ENCODE measurements at regions not wholly inside any gene's neighbourhood (a gene's known extent, or its start where the extent isn't known, plus 50 kb on each side); places are given as distances from the start of the nearest gene placed in this dataset.

DNA sequence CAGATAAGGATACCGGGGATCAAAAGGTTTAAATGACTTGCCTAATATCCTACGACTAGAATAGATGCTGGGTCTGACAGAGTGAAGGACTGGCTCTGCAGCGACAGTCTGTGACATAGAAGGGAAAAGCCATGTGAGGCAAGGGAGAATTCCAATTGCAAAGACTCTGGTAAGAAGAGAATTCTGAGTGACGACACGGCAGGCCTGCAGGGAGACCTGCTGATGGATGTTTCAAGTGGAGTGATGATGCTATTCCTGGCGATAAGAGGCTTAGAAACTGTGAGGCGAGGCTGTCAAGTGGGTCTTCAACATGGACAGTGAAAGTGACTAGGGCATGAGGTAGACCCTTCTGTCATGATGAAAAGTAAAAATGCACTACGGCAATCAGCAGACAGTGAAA, 176.6 kb upstream of the PBX1 start:
- TF ChIP-seq POLR2A (IDR thresholded peaks at IDR 0.05) = no peak
- TF ChIP-seq POLR2AphosphoS5 (IDR thresholded peaks at IDR 0.05) = no peak
